ENCODE measurements at regions not wholly inside any gene's neighbourhood (a gene's known extent, or its start where the extent isn't known, plus 50 kb on each side); places are given as distances from the start of the nearest gene placed in this dataset.

- TF ChIP-seq ETV6 (CRISPR knock-in tag; IDR thresholded peaks at IDR 0.05) (no peak), NR3C1 (CRISPR knock-in tag; conservative IDR thresholded peaks at IDR 0.05; ENCODE audit: low read depth) (no peak), ESRRA (CRISPR knock-in tag; IDR thresholded peaks at IDR 0.05; ENCODE audit: borderline replicate concordance) (no peak), SMAD3 (CRISPR knock-in tag; IDR thresholded peaks at IDR 0.05; ENCODE audit: borderline replicate concordance) (no peak), USF2 (CRISPR knock-in tag; IDR thresholded peaks at IDR 0.05) (no peak)
- POLR2A ChIA-PET = no interaction called here
- ATAC-seq (no peak), DNase-seq (ENCODE audit: low spot score) (no peak)
- Mint-ChIP-seq H3K36me3 (no peaks in the 10 kb centered on the region), H3K27me3 (ENCODE audit: low read depth) (no peaks in the 10 kb centered on the region), H3K9me3 (no peaks in the 10 kb centered on the region), H3K4me1 (peaks cover 6% of the 10 kb centered on the region), H3K27ac (no peak overlapping the region), H3K4me3 (no peak overlapping the region)
- CTCF ChIA-PET = no interaction called here
Measured at GRCh38 chr11:111107501-111107900, 138.0 kb upstream of the POU2AF2 start.

GRCh38 chr11:111106641-111107040 is 138.9 kb upstream of the POU2AF2 start:
- no peak overlapping the region for H3K27ac Mint-ChIP-seq
- H3K27me3 Mint-ChIP-seq (ENCODE audit: low read depth) = no peaks in the 10 kb centered on the region
- H3K4me3 Mint-ChIP-seq = no peak overlapping the region
- H3K4me1 Mint-ChIP-seq = peaks cover 6% of the 10 kb centered on the region
- no peaks in the 10 kb centered on the region for H3K36me3 Mint-ChIP-seq
- DNase-seq (ENCODE audit: low spot score) (no peak), ATAC-seq (no peak)
- no peaks in the 10 kb centered on the region for H3K9me3 Mint-ChIP-seq
- ChIA-PET POLR2A (no interaction called here), CTCF (no interaction called here)
- TF ChIP-seq TEAD1 (CRISPR knock-in tag; IDR thresholded peaks at IDR 0.05) (no peak), GABPB1 (CRISPR knock-in tag; IDR thresholded peaks at IDR 0.05) (no peak), OVOL2 (CRISPR knock-in tag; IDR thresholded peaks at IDR 0.05; ENCODE audit: borderline replicate concordance) (no peak), ZNF396 (CRISPR knock-in tag; IDR thresholded peaks at IDR 0.05; ENCODE audit: borderline replicate concordance) (no peak), PRRX2 (CRISPR knock-in tag; IDR thresholded peaks at IDR 0.05) (no peak), TP53 (CRISPR knock-in tag; IDR thresholded peaks at IDR 0.05) (no peak), RORB (CRISPR knock-in tag; IDR thresholded peaks at IDR 0.05) (no peak), IRF2 (CRISPR knock-in tag; IDR thresholded peaks at IDR 0.05; ENCODE audit: borderline replicate concordance, low read depth) (no peak), MXD4 (CRISPR knock-in tag; IDR thresholded peaks at IDR 0.05; ENCODE audit: borderline replicate concordance) (no peak), STAT6 (CRISPR knock-in tag; conservative IDR thresholded peaks at IDR 0.05; ENCODE audit: low read depth) (no peak), GTF2I (CRISPR knock-in tag; conservative IDR thresholded peaks at IDR 0.05) (no peak), ZNF219 (CRISPR knock-in tag; IDR thresholded peaks at IDR 0.05; ENCODE audit: borderline replicate concordance) (no peak), JUN (CRISPR knock-in tag; IDR thresholded peaks at IDR 0.05) (no peak), CTCF (IDR thresholded peaks at IDR 0.05) (no peak), ZNF138 (CRISPR knock-in tag; conservative IDR thresholded peaks at IDR 0.05) (no peak), ZNF263 (CRISPR knock-in tag; IDR thresholded peaks at IDR 0.05; ENCODE audit: low read depth) (no peak)
- TF ChIP-seq, protein P1, sequence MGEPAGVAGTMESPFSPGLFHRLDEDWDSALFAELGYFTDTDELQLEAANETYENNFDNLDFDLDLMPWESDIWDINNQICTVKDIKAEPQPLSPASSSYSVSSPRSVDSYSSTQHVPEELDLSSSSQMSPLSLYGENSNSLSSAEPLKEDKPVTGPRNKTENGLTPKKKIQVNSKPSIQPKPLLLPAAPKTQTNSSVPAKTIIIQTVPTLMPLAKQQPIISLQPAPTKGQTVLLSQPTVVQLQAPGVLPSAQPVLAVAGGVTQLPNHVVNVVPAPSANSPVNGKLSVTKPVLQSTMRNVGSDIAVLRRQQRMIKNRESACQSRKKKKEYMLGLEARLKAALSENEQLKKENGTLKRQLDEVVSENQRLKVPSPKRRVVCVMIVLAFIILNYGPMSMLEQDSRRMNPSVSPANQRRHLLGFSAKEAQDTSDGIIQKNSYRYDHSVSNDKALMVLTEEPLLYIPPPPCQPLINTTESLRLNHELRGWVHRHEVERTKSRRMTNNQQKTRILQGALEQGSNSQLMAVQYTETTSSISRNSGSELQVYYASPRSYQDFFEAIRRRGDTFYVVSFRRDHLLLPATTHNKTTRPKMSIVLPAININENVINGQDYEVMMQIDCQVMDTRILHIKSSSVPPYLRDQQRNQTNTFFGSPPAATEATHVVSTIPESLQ (CRISPR knock-in tag; IDR thresholded peaks at IDR 0.05) = no peak
- TF ChIP-seq, protein P2, sequence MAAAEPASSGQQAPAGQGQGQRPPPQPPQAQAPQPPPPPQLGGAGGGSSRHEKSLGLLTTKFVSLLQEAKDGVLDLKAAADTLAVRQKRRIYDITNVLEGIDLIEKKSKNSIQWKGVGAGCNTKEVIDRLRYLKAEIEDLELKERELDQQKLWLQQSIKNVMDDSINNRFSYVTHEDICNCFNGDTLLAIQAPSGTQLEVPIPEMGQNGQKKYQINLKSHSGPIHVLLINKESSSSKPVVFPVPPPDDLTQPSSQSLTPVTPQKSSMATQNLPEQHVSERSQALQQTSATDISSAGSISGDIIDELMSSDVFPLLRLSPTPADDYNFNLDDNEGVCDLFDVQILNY (CRISPR knock-in tag; IDR thresholded peaks at IDR 0.05) = no peak
- TF ChIP-seq, protein P3, sequence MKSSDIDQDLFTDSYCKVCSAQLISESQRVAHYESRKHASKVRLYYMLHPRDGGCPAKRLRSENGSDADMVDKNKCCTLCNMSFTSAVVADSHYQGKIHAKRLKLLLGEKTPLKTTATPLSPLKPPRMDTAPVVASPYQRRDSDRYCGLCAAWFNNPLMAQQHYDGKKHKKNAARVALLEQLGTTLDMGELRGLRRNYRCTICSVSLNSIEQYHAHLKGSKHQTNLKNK (CRISPR knock-in tag; IDR thresholded peaks at IDR 0.05) = no peak
- TF ChIP-seq, protein P4, sequence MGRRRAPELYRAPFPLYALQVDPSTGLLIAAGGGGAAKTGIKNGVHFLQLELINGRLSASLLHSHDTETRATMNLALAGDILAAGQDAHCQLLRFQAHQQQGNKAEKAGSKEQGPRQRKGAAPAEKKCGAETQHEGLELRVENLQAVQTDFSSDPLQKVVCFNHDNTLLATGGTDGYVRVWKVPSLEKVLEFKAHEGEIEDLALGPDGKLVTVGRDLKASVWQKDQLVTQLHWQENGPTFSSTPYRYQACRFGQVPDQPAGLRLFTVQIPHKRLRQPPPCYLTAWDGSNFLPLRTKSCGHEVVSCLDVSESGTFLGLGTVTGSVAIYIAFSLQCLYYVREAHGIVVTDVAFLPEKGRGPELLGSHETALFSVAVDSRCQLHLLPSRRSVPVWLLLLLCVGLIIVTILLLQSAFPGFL (CRISPR knock-in tag; IDR thresholded peaks at IDR 0.05; ENCODE audit: borderline replicate concordance) = no peak
